ENCODE measurements at regions not wholly inside any gene's neighbourhood (a gene's known extent, or its start where the extent isn't known, plus 50 kb on each side); places are given as distances from the start of the nearest gene placed in this dataset.

DNA sequence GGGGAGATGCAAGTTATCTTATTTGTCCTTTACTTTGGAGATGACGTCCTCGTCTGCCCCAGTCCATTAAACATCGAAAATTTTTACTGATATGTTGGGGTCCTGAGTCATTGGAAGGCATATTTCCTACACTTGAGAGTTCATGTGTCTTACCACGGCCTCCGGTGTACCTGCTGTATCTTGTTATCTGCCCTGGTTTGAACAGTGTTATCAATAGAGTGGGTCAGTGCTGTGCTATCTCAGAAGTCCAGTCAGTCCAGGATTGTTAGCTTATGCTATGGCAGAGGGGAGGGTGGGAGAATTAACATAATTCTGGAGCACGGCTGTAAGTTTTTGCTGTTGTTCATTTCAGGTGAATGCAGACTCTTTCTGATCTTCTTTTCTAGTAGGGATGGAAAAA lies 102.3 kb downstream of the ADCYAP1 start:
- TF ChIP-seq, protein P1, sequence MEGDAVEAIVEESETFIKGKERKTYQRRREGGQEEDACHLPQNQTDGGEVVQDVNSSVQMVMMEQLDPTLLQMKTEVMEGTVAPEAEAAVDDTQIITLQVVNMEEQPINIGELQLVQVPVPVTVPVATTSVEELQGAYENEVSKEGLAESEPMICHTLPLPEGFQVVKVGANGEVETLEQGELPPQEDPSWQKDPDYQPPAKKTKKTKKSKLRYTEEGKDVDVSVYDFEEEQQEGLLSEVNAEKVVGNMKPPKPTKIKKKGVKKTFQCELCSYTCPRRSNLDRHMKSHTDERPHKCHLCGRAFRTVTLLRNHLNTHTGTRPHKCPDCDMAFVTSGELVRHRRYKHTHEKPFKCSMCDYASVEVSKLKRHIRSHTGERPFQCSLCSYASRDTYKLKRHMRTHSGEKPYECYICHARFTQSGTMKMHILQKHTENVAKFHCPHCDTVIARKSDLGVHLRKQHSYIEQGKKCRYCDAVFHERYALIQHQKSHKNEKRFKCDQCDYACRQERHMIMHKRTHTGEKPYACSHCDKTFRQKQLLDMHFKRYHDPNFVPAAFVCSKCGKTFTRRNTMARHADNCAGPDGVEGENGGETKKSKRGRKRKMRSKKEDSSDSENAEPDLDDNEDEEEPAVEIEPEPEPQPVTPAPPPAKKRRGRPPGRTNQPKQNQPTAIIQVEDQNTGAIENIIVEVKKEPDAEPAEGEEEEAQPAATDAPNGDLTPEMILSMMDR (IDR thresholded peaks at IDR 0.05; ENCODE audit: insufficient read depth, low read length) = no peak
- no peak for TF ChIP-seq REST (IDR thresholded peaks at IDR 0.05; ENCODE audit: insufficient replicate concordance, low read depth)

Measured in HL-60 (cell line).